SK-N-SH (cell line): ENCODE measurements at regions not wholly inside any gene's neighbourhood (a gene's known extent, or its start where the extent isn't known, plus 50 kb on each side); places are given as distances from the start of the nearest gene placed in this dataset.

ENCODE experiments used
- CTCF ChIA-PET: fragments of 300-600, 350-600 bp; formaldehyde crosslinking; extraction: SDS; loops from one replicate; lab custom pipeline; 2021; lab: Yijun Ruan, JAX
- POLR2A ChIA-PET: fragments of 350-600 bp; sonication (Branson Sonifier 250); formaldehyde crosslinking; extraction: SDS; loops from one replicate; lab custom pipeline; 2020; ENCODE audit warnings: antibody characterized with exemption, inconsistent platforms; lab: Yijun Ruan, JAX
- DNase-seq: peaks from one replicate; pipeline ENCODE4 v3.0.0; 2012
- H2AFZ ChIP-seq: fragments of 200-600 bp; sonication (generic); 2 replicates; pipeline ENCODE4 v1.8.1; 2016; ENCODE audit warnings: antibody characterized with exemption, mild to moderate bottlenecking, low read depth
- H3F3A ChIP-seq: fragments of 200-600 bp; sonication (generic); replicated peaks from 2 replicates; pipeline ENCODE3; 2016; ENCODE audit warnings: antibody characterized with exemption, mild to moderate bottlenecking; ENCODE audit not compliant: insufficient read depth
- H3K27ac ChIP-seq, 2 experiments: fragments of 200-500 bp in 1 of 2; fragments of 200-600 bp in 1 of 2; sonication (Bioruptor generic) in 1 of 2; sonication (generic), shearing (Covaris generic) in 1 of 2; 2 replicates each; pipeline versions ENCODE4 v1.5.1 to v1.6.1; 2014 to 2016; ENCODE audit warnings: low read depth in 2 of 2, inconsistent platforms in 1 of 2, low read length in 1 of 2, mild to moderate bottlenecking in 1 of 2, mixed read lengths in 1 of 2
- H3K27me3 ChIP-seq: fragments of 200-600 bp; sonication (generic), shearing (Covaris generic); 2 replicates; pipeline ENCODE4 v1.6.1; 2016; ENCODE audit warnings: mixed run types; ENCODE audit not compliant: insufficient read depth
- H3K36me3 ChIP-seq, 2 experiments: fragments of 200-500 bp in 1 of 2; fragments of 200-600 bp in 1 of 2; sonication (Bioruptor generic) in 1 of 2; sonication (generic) in 1 of 2; replicated peaks in 1 of 2; 2 replicates each; pipeline versions ENCODE3 to v1.5.1; 2014 to 2016; ENCODE audit warnings: low read length in 1 of 2, mild to moderate bottlenecking in 1 of 2; ENCODE audit not compliant: insufficient read depth in 2 of 2, control insufficient read depth in 1 of 2
- H3K4me1 ChIP-seq, 2 experiments: fragments of 200-500 bp in 1 of 2; fragments of 200-600 bp in 1 of 2; sonication (Bioruptor generic) in 1 of 2; sonication (generic), shearing (Covaris generic) in 1 of 2; 2 replicates each; pipeline versions ENCODE4 v1.5.1 to v1.6.1; 2014 to 2016; ENCODE audit warnings: low read depth in 1 of 2, low read length in 1 of 2, mixed run types in 1 of 2; ENCODE audit not compliant: insufficient read depth in 2 of 2, control insufficient read depth in 1 of 2
- H3K4me2 ChIP-seq: fragments of 200-600 bp; sonication (generic), shearing (Covaris generic); 2 replicates; pipeline ENCODE4 v1.6.1; 2017; ENCODE audit warnings: mixed run types
- H3K4me3 ChIP-seq, 2 experiments: fragments of 200-500 bp in 1 of 2; fragments of 200-600 bp in 1 of 2; sonication (Bioruptor generic) in 1 of 2; sonication (generic), shearing (Covaris generic) in 1 of 2; 2 replicates each; pipeline versions ENCODE4 v1.5.1 to v1.8.1; 2014 to 2016; ENCODE audit warnings: low read depth in 2 of 2, inconsistent platforms in 1 of 2, low read length in 1 of 2, mild to moderate bottlenecking in 1 of 2, mixed read lengths in 1 of 2, moderate library complexity in 1 of 2
- H3K79me2 ChIP-seq: fragments of 200-600 bp; sonication (generic); 2 replicates; pipeline ENCODE4 v1.8.1; 2017; ENCODE audit warnings: mild to moderate bottlenecking; ENCODE audit not compliant: insufficient read depth
- H3K9ac ChIP-seq: fragments of 200-600 bp; sonication (generic); 2 replicates; pipeline ENCODE4 v1.6.1; 2017; ENCODE audit warnings: mixed run types
- H3K9me2 ChIP-seq: fragments of 200-600 bp; sonication (generic); 2 replicates; pipeline ENCODE4 v1.6.1; 2017; ENCODE audit warnings: mixed run types
- H3K9me3 ChIP-seq: fragments of 200-600 bp; sonication (generic); 2 replicates; pipeline ENCODE4 v1.6.1; 2017; ENCODE audit warnings: mixed run types, mild to moderate bottlenecking, moderate library complexity
- H4K20me1 ChIP-seq: fragments of 200-600 bp; sonication (generic); 2 replicates; pipeline ENCODE4 v1.6.1; 2017; ENCODE audit warnings: mild to moderate bottlenecking, mixed run types; ENCODE audit not compliant: insufficient read depth
- CHD2 ChIP-seq: fragments of 150-350 bp; IDR thresholded peaks from 2 replicates; pipeline ENCODE4 v1.6.1; 2018; ENCODE audit warnings: low read length; ENCODE audit not compliant: partially characterized antibody
- FOSL2 ChIP-seq: IDR thresholded peaks from 2 replicates; pipeline ENCODE4 v1.4.0; 2012; ENCODE audit warnings: low read depth, mild to moderate bottlenecking, moderate library complexity, borderline replicate concordance
- FOXJ3 ChIP-seq: sonication (generic); formaldehyde crosslinking; IDR thresholded peaks from 2 replicates; pipeline ENCODE4 v1.5.1; 2020; ENCODE audit warnings: mild to moderate bottlenecking, missing genetic modification reagents
- FOXM1 ChIP-seq: IDR thresholded peaks from 2 replicates; pipeline ENCODE4 v1.4.0; 2012; ENCODE audit warnings: low read depth, mild to moderate bottlenecking
- GABPA ChIP-seq: IDR thresholded peaks from 2 replicates; pipeline ENCODE4 v1.4.0; 2012; ENCODE audit warnings: low read depth, mild to moderate bottlenecking
- MXI1 ChIP-seq: IDR thresholded peaks from 2 replicates; pipeline ENCODE4 v1.6.1; 2012; ENCODE audit warnings: mild to moderate bottlenecking, low read depth, low read length, improper control_type of control experiment
- NRF1 ChIP-seq: IDR thresholded peaks from 2 replicates; pipeline ENCODE4 v1.6.1; 2012; ENCODE audit warnings: low read depth, mild to moderate bottlenecking, low read length
- POLR2AphosphoS5 ChIP-seq: IDR thresholded peaks from 2 replicates; pipeline ENCODE4 v1.6.1; 2012; ENCODE audit warnings: low read depth, low read length
- RAD21 ChIP-seq: IDR thresholded peaks from 2 replicates; pipeline ENCODE4 v1.6.1; 2012; ENCODE audit warnings: mild to moderate bottlenecking, low read length
- RCOR1 ChIP-seq: fragments of 150-350 bp; IDR thresholded peaks from 2 replicates; pipeline ENCODE4 v1.6.1; 2017; ENCODE audit warnings: antibody characterized with exemption, low read length
- RFX5 ChIP-seq: IDR thresholded peaks from 2 replicates; pipeline ENCODE4 v1.6.1; 2012; ENCODE audit warnings: mild to moderate bottlenecking, improper control_type of control experiment, low read length
- SMC3 ChIP-seq: IDR thresholded peaks from 2 replicates; pipeline ENCODE4 v1.6.1; 2012; ENCODE audit warnings: low read depth, low read length, improper control_type of control experiment
- TAF1 ChIP-seq: IDR thresholded peaks from 2 replicates; pipeline ENCODE4 v1.6.1; 2012; ENCODE audit warnings: low read depth, mild to moderate bottlenecking, low read length, moderate library complexity, borderline replicate concordance
- TCF12 ChIP-seq: IDR thresholded peaks from 2 replicates; pipeline ENCODE4 v1.4.0; 2012
- YY1 ChIP-seq: IDR thresholded peaks from 2 replicates; pipeline ENCODE4 v1.4.0; 2012; ENCODE audit warnings: low read depth, mild to moderate bottlenecking
- WGBS: methylation state at CpG from one replicate; pipeline ENCODE4 v1.1.6; 2017; ENCODE audit warnings: low lambda C conversion rate; 5-methylcytosine and 5-hydroxymethylcytosine counted together
- TF ChIP-seq, protein P1 (sequence below): IDR thresholded peaks from 2 replicates; pipeline ENCODE4; 2012
- TF ChIP-seq, protein P2 (sequence below): fragments of 150-350 bp; IDR thresholded peaks from 2 replicates; pipeline ENCODE4 v1.6.1; 2016; ENCODE audit warnings: mild to moderate bottlenecking, low read depth, low read length

DNA sequence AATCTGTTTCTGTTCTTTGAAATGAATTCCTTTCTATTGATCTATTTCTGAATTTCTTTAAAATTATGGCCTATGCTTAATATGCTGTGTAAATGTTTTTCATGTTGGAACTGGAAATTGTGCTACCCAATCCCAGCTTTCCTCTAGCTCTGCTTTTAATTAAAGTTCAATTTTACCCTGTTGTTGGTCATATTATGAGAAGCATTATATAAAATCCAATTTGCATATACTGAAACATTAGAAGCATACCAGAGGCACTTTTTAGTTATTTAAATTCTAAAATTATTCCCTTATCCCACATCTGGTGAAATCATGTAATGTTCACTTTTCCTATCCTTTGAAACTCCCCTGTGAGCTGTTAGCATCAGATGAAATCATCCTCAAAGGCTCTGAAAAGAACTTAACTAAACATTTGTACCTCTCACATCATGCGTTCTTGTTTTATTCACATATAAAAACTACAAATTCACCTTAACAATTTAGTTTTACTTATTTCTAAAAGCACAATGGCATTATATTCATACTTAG is 160.6 kb upstream of the COL21A1 start:
- ChIA-PET CTCF (interaction anchor here (1.2 kb wide), 1 partner anchor 26 kb away, joined by 3 read pairs; no protein-coding TSS in a partner anchor), POLR2A (no interaction called here)
- H3K4me1 ChIP-seq, result peaks cover 0 to 2% of the 10 kb centered on the region in 2 experiments; a peak in 2 of 4 replicates
- DNase-seq, result peak; percentile 24
- no peaks in the 10 kb centered on the region for H4K20me1 ChIP-seq
- H3K9ac ChIP-seq, result no peak overlapping the region
- peak overlapping the region in 1 of 2 experiments; percentile 40; a peak in 2 of 4 replicates for H3K27ac ChIP-seq
- H2AFZ ChIP-seq, result no peak overlapping the region
- no peaks in the 10 kb centered on the region for H3K9me2 ChIP-seq
- no peaks in the 10 kb centered on the region for H3K36me3 ChIP-seq
- H3K4me2 ChIP-seq, result no peak overlapping the region
- H3K27me3 ChIP-seq, result no peaks in the 10 kb centered on the region
- TF ChIP-seq YY1, result no peak
- TF ChIP-seq FOXM1, result no peak
- no peak for TF ChIP-seq NRF1
- no peak for TF ChIP-seq MXI1
- TF ChIP-seq, protein P1, sequence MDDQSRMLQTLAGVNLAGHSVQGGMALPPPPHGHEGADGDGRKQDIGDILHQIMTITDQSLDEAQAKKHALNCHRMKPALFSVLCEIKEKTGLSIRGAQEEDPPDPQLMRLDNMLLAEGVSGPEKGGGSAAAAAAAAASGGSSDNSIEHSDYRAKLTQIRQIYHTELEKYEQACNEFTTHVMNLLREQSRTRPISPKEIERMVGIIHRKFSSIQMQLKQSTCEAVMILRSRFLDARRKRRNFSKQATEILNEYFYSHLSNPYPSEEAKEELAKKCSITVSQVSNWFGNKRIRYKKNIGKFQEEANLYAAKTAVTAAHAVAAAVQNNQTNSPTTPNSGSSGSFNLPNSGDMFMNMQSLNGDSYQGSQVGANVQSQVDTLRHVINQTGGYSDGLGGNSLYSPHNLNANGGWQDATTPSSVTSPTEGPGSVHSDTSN, result no peak
- no peak for TF ChIP-seq SMC3
- TF ChIP-seq FOSL2, result no peak
- no peak for TF ChIP-seq RAD21
- no peak for TF ChIP-seq FOXJ3
- TF ChIP-seq POLR2AphosphoS5, result no peak
- no peak for TF ChIP-seq GABPA
- TF ChIP-seq RCOR1, result no peak
- TF ChIP-seq CHD2, result no peak
- no peak for TF ChIP-seq RFX5
- TF ChIP-seq TAF1, result no peak
- no peak for TF ChIP-seq TCF12
- TF ChIP-seq, protein P2, sequence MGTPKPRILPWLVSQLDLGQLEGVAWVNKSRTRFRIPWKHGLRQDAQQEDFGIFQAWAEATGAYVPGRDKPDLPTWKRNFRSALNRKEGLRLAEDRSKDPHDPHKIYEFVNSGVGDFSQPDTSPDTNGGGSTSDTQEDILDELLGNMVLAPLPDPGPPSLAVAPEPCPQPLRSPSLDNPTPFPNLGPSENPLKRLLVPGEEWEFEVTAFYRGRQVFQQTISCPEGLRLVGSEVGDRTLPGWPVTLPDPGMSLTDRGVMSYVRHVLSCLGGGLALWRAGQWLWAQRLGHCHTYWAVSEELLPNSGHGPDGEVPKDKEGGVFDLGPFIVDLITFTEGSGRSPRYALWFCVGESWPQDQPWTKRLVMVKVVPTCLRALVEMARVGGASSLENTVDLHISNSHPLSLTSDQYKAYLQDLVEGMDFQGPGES, result no peak
- no peak overlapping the region for H3K4me3 ChIP-seq
- H3K79me2 ChIP-seq, result no peaks in the 10 kb centered on the region
- 91% methylated on average over 1 of the region's 1 CpG for WGBS
- no peaks in the 10 kb centered on the region for H3K9me3 ChIP-seq
- H3F3A ChIP-seq, result no peaks in the 10 kb centered on the region
